ENCODE measurements at regions not wholly inside any gene's neighbourhood (a gene's known extent, or its start where the extent isn't known, plus 50 kb on each side); places are given as distances from the start of the nearest gene placed in this dataset.

DNA sequence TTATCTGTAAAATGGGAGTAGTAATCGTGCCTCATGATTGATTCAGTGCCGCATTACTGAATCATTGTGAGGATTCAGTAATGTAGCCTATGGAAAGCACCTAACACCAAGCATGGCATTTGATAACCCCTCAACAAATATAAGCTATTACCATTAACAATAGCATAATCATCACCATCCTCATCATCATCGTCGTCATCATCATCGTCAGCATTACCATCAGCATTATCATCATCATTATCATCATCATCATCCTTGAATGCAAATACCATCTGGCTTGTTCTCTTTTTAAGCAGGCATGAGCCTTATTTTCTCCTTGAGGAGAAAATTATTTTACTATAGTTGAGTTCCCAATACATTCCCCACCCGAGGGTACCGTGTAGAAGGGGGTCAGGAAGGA, 115.4 kb upstream of the PTPRG start:
- DNase-seq (ENCODE audit: low spot score) = no peak
- in situ Hi-C loops (cut with MboI; ENCODE audit: low pct_unique_long_range_greater_than_20kb, low sequenced_read_pairs, unreplicated experiment) = no loop called here
- TF ChIP-seq CTCF (IDR thresholded peaks at IDR 0.05; ENCODE audit: extremely low read depth, insufficient read depth, missing control alignments) = no peak

DNA sequence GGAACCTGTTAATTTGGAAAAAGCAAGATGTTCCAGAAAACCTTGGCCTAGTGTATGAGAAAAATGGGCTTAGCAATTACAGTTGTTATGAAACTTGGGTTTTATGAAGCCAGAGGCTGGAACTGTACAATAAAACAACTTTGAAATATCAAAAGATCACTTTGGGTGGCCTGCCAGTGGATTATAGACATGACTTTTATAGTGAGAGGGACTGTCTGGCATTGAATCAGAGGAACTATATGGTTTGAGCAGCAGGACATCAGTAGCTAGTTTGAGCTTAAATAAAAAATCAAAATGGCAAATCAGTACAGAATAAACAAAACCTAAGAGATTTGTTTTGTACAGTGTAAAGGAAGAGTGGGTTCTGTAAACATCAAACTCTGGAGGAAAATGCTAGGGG, 115.0 kb upstream of the PTPRG start:
- in situ Hi-C loops (cut with MboI; ENCODE audit: low pct_unique_long_range_greater_than_20kb, low sequenced_read_pairs, unreplicated experiment) = no loop called here
- no peak for DNase-seq (ENCODE audit: low spot score)
- TF ChIP-seq CTCF (IDR thresholded peaks at IDR 0.05; ENCODE audit: extremely low read depth, insufficient read depth, missing control alignments) = no peak

GRCh38 chr3:61448378-61448777, 113.0 kb upstream of the PTPRG start:
- DNase-seq (ENCODE audit: low spot score) = no peak
- in situ Hi-C loops (cut with MboI; ENCODE audit: low pct_unique_long_range_greater_than_20kb, low sequenced_read_pairs, unreplicated experiment) = no loop called here
- no peak for TF ChIP-seq CTCF (IDR thresholded peaks at IDR 0.05; ENCODE audit: extremely low read depth, insufficient read depth, missing control alignments)

- no peak for DNase-seq (ENCODE audit: low spot score)
- in situ Hi-C loops (cut with MboI; ENCODE audit: low pct_unique_long_range_greater_than_20kb, low sequenced_read_pairs, unreplicated experiment) = no loop called here
- no peak for TF ChIP-seq CTCF (IDR thresholded peaks at IDR 0.05; ENCODE audit: extremely low read depth, insufficient read depth, missing control alignments)
These were observed 111.9 kb upstream of the PTPRG start for GRCh38 chr3:61449327-61450040.

GRCh38 chr3:61450866-61451265, 110.5 kb upstream of the PTPRG start:
- no peak for TF ChIP-seq CTCF (IDR thresholded peaks at IDR 0.05; ENCODE audit: extremely low read depth, insufficient read depth, missing control alignments)
- no peak for DNase-seq (ENCODE audit: low spot score)
- in situ Hi-C loops (cut with MboI; ENCODE audit: low pct_unique_long_range_greater_than_20kb, low sequenced_read_pairs, unreplicated experiment) = no loop called here

- in situ Hi-C loops (cut with MboI; ENCODE audit: low pct_unique_long_range_greater_than_20kb, low sequenced_read_pairs, unreplicated experiment) = no loop called here
- DNase-seq (ENCODE audit: low spot score) = no peak
- TF ChIP-seq CTCF (IDR thresholded peaks at IDR 0.05; ENCODE audit: extremely low read depth, insufficient read depth, missing control alignments) = no peak
These were observed 109.5 kb upstream of the PTPRG start for GRCh38 chr3:61451841-61452240.
